Brain microvascular endothelial cell (primary cell): ENCODE measurements at regions not wholly inside any gene's neighbourhood (a gene's known extent, or its start where the extent isn't known, plus 50 kb on each side); places are given as distances from the start of the nearest gene placed in this dataset.

Experiments used
- DNase-seq: peaks from one replicate; pipeline ENCODE4 v3.0.0-alpha.2; 2020
- H3K27ac ChIP-seq: fragments of 250-450 bp; sonication (Bioruptor Pico); 2 replicates; pipeline ENCODE4 v1.5.1; 2020; ENCODE audit warnings: mild to moderate bottlenecking, moderate library complexity
- H3K27me3 ChIP-seq: fragments of 250-450 bp; sonication (Bioruptor Pico); replicated peaks from 2 replicates; pipeline ENCODE4 v1.5.1; 2020; ENCODE audit warnings: mild to moderate bottlenecking
- H3K36me3 ChIP-seq: fragments of 250-450 bp; sonication (Bioruptor Pico); replicated peaks from 2 replicates; pipeline ENCODE4 v1.5.1; 2020; ENCODE audit warnings: mild to moderate bottlenecking
- H3K4me3 ChIP-seq: 2 replicates; pipeline ENCODE4 v1.5.1; 2011; ENCODE audit warnings: low read depth, mild to moderate bottlenecking, control low read depth, low read length, moderate library complexity
- in situ Hi-C: cut with HindIII; loops from 2 replicates; pipeline ENCODE4 v1.10.0; 2017; ENCODE audit warnings: low sequenced_read_pairs, low pct_ligation_motif_present
- TF ChIP-seq, protein P1 (sequence below): IDR thresholded peaks from 2 replicates; pipeline ENCODE4 v1.5.1; 2011; ENCODE audit warnings: low read depth, mild to moderate bottlenecking, moderate library complexity, low read length, control low read depth, inconsistent platforms; ENCODE audit errors: missing control alignments

DNA sequence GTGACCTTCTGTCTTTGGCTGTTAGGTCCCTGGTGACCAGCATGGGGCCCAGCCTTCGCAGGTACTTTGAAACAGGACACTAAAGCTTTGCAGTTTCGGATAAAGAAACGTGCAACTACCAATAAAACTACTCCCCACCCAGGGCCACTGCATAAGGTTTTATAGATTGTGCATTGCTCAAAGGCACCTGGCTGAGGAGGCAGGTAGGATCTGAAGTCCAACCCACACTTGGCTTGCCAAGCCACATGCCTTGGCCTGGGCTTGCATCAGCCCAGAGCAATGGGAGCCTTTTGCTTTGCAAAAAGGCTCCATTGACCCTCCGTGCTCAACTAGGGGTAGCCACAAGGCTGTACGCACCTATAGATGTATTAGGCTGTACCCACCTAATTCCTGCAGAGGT is 84.4 kb upstream of the SYT6 start:
- in situ Hi-C loops = no loop called here
- Histone ChIP-seq H3K27me3 (no peaks in the 10 kb centered on the region), H3K4me3 (no peak overlapping the region), H3K27ac (no peak overlapping the region), H3K36me3 (no peaks in the 10 kb centered on the region)
- DNase-seq = no peak
- TF ChIP-seq, protein P1, sequence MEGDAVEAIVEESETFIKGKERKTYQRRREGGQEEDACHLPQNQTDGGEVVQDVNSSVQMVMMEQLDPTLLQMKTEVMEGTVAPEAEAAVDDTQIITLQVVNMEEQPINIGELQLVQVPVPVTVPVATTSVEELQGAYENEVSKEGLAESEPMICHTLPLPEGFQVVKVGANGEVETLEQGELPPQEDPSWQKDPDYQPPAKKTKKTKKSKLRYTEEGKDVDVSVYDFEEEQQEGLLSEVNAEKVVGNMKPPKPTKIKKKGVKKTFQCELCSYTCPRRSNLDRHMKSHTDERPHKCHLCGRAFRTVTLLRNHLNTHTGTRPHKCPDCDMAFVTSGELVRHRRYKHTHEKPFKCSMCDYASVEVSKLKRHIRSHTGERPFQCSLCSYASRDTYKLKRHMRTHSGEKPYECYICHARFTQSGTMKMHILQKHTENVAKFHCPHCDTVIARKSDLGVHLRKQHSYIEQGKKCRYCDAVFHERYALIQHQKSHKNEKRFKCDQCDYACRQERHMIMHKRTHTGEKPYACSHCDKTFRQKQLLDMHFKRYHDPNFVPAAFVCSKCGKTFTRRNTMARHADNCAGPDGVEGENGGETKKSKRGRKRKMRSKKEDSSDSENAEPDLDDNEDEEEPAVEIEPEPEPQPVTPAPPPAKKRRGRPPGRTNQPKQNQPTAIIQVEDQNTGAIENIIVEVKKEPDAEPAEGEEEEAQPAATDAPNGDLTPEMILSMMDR = no peak

DNA sequence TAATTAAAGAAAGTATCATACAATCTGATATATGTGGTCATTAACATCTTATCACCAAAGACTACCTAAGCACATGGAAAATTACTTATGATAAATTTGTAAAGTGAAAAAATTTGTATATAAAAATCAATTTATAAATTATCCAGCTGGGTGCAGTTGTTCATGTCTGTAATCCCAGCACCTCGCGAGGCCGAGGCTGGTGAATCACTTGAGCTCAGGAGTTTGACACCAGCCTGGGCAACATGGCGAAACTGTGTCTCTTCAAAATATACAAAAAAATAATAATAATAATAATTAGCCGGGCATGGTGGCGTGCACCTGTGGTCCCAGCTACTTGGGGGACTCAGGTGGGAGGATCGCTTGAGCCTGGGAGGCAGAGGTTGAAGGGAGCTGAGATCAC is 82.8 kb upstream of the SYT6 start:
- H3K4me3 ChIP-seq = no peak overlapping the region
- no peak for DNase-seq
- H3K27me3 ChIP-seq = no peaks in the 10 kb centered on the region
- no peaks in the 10 kb centered on the region for H3K36me3 ChIP-seq
- TF ChIP-seq, protein P1 = no peak
- in situ Hi-C loops = no loop called here
- no peak overlapping the region for H3K27ac ChIP-seq

DNA sequence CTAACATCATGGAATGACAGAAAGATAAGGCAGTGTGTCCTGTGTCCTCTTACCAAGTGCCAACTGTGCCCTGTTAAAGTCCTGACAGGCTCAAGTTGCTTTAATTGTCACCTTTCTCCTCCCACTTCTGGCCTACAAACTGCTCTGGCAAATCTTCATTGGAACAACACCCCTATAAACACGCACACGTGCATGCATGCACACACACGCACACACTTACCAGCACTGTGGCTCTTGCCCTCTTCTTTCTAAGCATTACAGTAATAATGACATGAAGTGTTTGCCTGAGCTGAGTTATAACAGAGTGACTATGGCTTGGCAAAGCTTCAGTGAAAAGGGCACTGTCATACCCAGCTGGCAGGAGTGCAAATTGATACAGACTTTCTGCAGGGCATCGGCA is 82.3 kb upstream of the SYT6 start:
- in situ Hi-C loops = no loop called here
- Histone ChIP-seq H3K27ac (no peak overlapping the region), H3K4me3 (no peak overlapping the region), H3K36me3 (no peaks in the 10 kb centered on the region), H3K27me3 (no peaks in the 10 kb centered on the region)
- no peak for DNase-seq
- TF ChIP-seq, protein P1 = no peak

- DNase-seq = no peak
- Histone ChIP-seq H3K27me3 (no peaks in the 10 kb centered on the region), H3K36me3 (no peaks in the 10 kb centered on the region), H3K4me3 (no peak overlapping the region), H3K27ac (no peak overlapping the region)
- in situ Hi-C loops = no loop called here
- TF ChIP-seq, protein P1 = no peak
Measured at GRCh38 chr1:114235281-114235680, 81.6 kb upstream of the SYT6 start.

DNA sequence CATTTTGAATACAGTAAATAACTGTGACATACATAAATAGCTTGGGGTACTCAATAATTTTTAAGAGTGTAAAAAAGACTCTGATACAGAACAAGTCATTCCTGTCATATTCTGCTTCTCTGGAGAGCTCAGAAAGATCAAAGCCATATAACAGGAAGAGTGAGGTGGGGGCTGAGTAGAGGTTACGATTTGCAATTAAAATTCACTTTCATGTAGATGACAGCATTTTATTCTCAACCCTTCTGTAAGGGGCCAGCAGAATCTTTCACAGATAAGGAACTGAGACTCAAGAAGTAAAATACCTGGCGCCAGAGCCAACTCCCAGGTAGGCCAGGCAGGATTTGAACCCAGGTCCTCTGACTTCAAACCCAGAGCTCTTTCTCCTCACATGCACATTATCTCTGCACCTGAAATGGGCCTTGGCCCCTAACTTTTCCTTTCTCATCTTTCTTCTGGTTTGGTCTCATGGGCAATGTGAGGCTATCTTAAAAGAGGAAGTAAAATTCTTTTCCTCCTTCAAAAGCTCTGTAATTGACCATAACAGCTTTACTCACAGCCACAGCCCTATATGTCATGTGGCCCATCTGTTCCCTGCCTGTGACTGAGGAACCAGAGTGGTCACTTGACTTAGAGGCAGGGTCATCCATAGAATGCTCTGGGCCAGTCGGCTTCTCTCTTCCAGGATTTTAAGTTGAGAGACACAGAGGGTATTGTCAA is 80.9 kb upstream of the SYT6 start:
- H3K27ac ChIP-seq = no peak overlapping the region
- no peak for DNase-seq
- no peak overlapping the region for H3K4me3 ChIP-seq
- H3K27me3 ChIP-seq = no peaks in the 10 kb centered on the region
- in situ Hi-C loops = no loop called here
- TF ChIP-seq, protein P1 = no peak
- H3K36me3 ChIP-seq = no peaks in the 10 kb centered on the region

DNA sequence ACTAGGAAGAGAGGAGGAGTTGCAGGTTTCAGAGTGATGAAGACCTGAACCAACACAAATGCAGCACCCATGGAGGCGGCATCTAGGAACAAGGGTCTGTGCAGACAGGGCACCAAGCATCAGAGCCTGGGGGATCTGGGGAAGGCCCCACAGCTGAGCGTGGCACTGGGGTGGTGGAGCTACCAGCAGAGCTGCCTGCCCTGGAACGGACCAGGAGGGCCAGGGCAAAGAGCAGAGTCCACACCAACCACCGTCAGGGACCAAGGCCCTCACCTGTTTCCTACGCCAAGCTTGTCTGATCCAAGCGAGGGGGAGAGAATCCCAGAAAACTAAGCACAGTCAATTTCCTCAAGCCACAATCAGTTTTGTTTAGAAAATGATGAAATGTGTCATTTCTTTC is 79.0 kb upstream of the SYT6 start:
- TF ChIP-seq, protein P1 = no peak
- Histone ChIP-seq H3K27ac (no peak overlapping the region), H3K36me3 (no peaks in the 10 kb centered on the region), H3K4me3 (no peak overlapping the region), H3K27me3 (no peaks in the 10 kb centered on the region)
- no peak for DNase-seq
- in situ Hi-C loops = no loop called here
